HG02840 (cell line): ENCODE measurements at regions not wholly inside any gene's neighbourhood (a gene's known extent, or its start where the extent isn't known, plus 50 kb on each side); places are given as distances from the start of the nearest gene placed in this dataset.

Source experiments
- ATAC-seq: cut with Tn5 transposase; IDR thresholded peaks from one replicate; pipeline ENCODE4 v1.9.1; 2021; ENCODE audit warnings: mild to moderate bottlenecking, moderate library complexity, moderate number of reproducible peaks; ENCODE audit not compliant: unreplicated experiment, low FRiP score

DNA sequence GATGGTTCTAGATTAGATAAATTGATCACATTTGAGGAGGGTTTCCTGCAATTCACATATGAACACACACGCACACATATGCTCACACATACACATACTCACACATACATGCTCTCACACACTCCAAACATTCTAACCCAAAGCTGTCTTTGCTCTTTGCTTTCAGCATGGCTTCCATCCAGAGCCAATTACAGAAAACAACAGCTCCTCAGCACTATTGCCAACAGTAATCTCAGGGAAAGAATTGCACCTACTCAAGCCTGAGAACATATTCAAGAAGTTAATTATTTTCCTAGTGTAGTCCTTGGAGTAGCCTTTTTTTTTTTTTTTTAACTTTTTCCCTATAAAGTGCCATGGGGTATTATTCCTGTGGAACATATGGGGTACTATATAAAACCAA lies 246.9 kb upstream of the PARD3B start:
- no peak for ATAC-seq

DNA sequence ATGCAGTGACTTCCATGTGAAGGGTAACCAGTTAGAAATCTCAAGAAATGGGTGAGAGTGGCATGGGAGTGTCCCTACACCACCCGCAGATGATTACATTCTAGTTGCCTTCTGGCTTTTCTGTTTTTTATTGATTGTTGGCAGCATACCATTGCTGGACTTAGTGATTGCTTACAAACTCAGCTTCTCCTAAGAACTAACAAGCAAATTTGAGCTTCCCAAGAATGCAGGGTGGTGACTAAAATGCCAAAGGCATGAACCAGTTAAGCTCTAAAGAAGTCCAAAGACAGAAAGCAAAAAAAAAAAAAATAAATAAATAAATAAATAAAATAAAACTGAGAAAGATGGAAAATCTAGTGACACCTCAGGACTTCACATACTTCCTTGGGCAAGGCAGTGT lies 245.5 kb upstream of the PARD3B start:
- no peak for ATAC-seq

DNA sequence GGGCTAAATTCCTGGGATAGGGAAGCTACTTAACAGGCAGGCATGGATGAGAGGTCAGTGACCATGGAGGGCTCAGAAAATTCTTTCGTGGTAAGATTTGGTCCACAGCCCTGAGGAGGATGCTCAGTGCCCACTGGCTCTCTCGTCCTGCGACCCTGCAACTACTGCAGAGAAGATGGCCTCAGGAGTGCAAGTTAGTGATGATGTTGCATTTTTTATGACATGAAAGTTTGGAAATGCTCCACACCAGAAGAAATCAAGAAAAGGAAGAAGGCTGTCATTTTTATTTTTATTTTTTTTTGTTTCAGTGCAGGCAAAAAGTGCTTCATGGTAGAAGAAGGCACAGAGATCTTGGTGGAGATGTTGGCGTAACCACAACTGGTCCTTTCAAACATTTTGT lies 238.6 kb upstream of the PARD3B start:
- no peak for ATAC-seq

DNA sequence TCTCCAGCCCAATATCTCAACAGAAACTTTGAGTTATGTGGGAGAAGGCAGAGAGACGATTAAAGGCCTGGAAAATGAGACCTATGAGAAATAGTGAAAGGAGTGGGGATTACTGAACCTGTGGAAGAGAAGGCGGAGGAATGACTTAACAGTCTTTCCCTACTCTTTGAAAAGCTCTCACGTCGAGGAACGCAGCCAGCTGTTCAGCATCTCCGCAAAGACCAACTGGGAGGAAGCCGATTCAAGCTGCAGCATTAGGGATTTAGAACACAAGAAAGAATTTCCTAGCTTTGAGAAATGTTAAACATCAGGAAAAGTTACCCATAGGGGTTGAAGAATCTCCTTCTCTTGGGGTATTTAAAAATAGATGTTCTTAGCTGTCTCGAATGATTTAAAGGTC lies 233.2 kb upstream of the PARD3B start:
- ATAC-seq: no peak

DNA sequence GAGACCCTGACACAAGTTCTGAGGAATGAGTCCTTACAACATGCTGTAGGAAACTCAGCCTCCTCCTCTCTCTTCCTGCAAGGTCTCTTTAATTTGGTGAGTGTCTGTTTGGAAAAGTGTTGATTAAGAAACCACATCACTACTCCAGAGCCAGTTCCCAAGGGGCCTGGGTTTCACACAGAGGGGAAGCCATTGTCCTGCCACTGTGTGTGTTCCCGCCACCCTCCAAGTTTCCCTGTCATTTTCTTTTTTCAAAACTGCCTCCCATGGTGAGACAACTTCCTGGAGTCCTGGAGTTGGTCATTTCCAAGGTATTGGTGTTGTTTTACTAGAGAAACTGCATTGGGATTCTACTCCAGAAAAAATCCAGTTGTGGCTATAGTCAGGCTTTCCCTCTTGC lies 232.0 kb upstream of the PARD3B start:
- no peak for ATAC-seq

DNA sequence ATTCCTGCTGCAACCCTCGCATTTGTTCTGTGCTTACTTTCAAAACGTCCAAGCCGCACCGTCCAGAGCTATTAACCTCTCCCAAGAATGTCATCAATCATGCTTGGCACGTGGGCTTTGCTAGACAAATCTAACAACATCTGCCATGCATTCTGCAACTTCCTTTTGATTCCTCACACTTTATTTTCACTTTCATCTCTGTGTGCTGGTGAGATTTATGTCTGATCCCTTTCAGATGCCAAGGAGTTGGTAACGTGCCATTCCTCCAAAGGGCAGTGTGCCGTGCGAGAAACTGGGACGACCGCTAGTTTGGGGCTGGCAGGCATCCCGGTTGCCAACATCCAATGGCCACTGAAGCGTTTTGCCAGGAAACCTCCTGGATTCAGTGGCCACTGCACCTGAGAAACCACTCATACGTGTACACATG lies 230.0 kb upstream of the PARD3B start:
- ATAC-seq: no peak

DNA sequence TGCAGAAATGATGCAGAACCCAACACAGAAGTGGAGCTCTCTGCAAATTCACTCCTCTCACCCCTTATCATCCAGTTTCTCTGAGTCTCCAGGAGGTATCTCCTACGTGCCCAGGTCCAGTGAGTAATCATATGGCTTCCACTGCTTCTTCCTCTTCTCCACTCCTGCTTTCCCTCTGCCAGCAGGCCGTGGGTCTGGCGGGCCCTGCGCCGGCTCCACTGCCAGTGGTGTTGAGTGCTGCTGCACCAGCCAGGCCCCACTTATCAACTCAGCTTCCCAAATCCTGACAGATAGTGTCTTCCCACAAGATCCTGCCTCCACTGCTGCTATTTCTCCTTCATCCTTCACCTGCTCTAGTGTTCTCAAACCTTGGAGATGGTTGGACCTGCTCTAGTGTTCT lies 227.6 kb upstream of the PARD3B start:
- ATAC-seq: no peak

DNA sequence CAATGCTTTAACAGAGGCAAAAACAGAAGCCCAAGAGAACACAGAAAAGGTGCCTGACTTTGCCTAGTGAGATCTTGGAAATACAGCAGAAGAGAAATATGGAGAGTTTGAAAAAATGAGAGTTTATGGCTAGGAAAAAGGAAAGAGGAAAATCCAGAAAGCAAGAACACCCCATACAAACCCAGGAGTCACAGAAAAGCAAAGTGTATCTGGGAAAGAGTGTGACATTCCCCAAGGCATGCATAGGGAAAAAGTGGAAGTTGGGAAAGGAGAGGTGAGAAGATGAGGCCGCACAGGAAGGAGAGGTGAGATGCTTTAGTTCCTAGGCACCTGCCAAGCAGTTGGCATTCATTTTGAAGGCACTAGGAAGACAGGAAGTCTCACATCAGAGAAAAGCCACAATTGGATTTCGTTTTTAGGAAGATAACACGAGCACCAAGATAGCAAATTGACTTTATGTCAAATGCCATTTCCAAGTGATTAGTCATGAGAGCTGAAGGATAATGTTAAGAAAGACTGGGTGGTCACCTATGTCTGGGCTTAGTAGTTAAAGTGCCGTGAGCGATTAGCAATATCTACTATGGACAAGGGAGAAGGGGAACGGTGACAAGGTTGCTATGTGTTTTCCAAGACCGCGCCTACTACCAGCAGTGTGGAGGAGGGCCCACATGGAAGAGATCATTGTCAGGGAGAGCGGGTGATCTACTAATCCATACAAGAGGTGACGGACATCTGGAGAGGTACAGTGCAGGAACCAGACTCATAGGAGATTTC lies 224.1 kb upstream of the PARD3B start:
- no peak for ATAC-seq

DNA sequence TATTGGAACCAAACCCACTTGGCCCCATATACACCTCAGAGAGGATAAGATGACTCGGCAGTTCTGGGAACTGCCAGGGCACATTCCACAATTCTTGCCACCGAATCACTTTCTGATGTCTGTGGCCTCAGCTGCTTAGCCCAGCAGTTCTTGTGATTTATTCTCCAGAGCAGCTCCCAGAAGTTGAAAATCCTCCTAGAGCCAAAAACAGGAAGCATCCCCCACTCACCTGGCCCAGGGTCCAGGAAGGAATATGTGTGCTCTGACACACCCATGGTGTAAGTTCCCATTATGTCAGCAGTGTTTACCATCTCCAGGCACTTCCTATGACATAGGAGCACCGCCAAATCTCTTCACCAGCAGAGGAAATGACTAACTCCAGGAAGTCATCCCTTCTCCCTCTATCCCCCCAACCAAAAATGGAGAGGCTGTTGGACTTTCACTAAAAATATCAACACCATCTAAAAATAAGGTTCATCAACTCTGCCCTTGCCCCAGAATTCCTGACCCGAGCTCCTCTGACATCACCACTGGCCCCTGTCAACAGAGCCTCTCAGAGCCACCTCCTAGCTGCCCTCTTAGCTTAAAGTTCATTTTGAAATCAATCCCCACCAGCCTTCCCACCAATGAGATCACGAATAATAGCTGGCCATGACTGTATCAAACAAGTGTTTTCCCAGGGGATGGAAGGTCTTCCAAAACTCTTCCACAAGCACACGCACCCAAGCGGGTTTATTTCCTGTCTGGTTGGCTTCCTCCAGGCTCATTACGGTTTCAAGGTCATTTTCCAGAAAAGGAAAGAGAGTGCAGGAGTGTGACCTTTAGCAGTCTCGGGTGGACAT lies 223.1 kb upstream of the PARD3B start:
- ATAC-seq: no peak

DNA sequence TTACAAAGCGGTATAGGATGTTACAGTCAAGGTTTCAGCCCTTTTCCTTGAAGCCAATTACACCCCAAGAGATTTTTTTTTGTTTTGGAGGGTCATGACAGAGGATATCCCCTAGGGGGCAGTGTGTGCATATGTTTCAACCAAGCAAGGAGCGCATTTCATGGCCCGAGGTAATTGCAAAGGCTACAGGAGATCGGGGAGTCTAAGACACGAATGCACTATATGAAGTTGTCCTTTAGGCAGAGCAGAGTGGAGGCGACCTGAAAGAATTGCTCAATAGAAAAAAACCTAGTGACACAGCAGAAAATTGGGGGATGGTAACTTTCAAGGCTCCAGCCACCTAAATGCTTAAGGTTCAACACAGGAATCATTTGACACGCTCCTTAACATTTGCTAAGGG lies 219.8 kb upstream of the PARD3B start:
- no peak for ATAC-seq

DNA sequence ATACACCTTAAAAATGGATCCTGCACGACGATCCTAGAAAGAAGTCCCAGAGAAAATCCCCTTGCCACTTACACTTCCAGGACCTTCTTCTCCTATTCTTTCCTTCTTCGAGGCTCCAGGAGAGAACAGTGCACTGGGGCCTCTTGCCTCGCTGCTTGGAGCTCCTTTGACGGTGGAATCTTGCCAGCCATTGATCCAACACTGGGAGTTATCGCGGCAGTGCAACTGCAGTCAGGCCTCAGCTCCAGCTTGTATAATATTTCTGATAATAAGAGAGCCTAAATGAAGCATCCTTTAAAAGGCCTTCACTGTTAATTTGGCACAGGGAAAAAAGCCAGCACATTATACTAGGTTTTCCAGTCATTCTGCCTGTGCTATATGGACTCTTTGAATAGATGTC lies 216.9 kb upstream of the PARD3B start:
- ATAC-seq: no peak

DNA sequence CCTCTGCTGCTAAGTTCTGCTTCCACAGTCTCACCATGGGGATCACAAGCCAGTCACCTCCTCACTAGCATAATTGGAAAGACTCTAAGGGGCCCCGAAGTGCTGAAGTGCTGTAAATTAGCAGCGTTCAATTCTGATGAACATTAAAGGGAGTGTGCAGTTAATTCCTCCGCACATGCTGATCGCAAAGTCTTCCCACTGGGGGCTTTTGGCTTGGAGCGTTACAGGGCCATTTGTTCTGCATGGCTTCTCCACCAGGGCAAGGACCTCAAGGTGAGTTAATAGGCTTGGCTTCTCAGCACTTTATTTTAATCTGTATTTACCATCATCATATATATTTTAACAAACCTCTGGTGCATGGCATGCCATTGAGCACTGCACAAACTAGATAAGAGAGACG lies 216.3 kb upstream of the PARD3B start:
- no peak for ATAC-seq

DNA sequence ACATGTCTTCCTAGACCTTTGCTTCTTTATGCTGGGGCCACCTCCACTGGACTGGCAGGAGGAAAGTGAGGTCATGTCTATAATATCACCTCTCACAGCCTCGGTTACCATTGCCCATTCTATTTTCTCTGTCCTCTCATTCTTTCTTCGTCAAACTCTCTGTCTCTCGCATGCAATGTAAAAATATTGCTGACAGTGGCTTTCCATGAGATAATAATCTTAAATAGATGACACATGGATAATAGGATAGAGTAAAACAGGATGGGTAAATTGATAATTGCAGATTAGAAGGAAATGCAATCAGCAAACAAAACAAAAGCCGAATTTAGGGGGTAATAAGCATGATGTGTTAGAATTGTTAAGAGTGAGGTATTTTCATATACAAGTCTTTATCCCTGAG lies 215.7 kb upstream of the PARD3B start:
- ATAC-seq: no peak

DNA sequence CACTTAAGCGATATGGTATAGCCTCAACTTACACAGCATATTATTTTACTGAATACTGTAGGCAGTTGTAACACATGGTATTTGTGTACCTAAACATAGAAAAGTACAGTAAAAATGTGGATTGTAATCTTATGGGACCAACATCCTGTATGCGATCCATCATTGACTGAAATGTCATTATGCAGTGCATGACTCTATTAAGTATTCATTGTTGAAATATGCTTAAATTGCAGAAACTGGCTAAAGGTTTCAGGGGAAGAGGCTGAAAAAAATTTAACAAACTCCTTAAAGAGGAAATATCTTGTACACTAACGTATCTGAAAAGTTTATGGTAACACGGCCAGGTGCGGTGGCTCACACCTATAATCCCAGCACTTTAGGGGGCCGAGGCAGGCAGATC lies 214.1 kb upstream of the PARD3B start:
- ATAC-seq: no peak

DNA sequence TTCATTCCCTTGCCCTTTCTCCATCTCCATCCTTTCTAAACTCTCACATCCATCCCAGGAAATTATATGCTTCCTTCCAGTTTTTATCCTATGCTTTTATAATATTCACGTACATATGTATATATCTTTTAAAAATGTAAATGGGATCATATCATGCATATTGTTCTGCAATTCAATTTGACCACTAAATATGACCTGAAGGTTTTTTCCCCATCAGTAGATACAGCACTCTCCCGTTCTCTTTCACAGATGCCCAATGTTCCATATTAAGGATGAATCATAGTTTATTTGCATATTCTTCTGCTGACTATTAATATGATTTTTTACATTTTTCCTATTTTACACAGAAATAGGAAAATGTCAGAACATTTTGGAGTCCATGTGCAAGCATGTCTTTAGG lies 213.3 kb upstream of the PARD3B start:
- ATAC-seq: no peak

DNA sequence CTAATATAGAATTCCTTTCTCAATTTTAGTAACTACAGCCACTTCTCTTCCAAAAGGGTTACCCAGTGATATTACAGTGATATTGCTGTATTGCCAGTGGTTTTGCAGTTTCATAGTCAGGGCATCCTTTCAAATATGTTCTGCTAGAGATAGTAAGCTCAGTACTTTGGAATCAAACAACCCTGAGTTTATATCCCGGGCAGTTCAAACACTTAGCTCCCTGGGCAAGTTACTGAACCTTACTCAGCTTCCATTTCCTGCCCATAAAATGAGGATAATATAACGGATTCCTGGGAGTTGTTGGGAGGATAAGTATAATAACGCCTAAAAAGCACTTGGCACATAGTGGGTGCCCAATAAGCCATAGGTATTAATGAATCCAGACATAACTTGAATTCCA lies 212.6 kb upstream of the PARD3B start:
- ATAC-seq: no peak

DNA sequence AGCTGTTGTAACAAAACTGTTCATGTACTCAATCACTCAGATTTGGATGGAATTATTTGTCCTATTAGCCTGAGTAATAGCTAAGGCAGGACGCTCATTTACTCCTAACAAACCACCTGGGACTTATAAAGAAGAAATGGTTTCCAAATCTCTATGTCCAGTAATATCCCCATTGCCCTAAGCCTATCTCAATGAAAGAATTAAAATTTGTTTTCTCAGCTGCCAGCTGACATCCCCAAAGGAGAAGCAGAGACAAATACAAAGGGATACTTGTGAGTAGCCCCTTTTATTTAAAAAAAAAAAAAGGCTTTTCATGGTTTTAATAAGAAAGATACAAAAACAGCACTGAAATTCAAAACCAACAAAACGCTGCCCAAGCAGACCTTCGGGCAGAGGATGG lies 211.4 kb upstream of the PARD3B start:
- ATAC-seq: no peak

DNA sequence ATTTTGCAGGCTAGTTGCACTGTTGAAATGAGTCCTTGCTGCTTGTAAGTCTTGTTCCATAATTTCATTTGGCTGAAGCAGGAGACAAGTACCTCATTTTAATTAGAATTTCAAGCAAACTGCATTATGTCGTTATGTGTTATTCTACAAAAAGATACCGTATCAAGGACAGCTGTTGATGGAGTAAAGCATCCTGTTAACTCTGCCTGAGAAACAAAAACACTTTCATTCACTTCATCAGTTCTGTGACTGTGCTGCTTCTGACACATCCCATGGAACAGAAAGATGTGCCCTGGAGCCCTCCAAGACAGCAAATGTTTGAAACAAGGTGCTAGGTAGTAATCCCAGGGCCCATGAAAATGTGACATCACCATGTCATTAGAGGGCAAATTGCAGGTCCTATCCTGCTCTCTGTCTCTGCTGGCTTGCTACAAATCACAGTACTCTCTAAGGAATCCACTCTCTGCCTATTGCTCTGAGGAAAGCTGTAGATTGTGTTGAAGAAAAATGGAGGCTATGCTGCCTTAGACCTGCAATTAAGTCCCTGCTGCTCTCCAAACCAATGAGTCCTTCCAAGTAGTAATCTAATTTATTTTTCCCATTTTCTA lies 209.7 kb upstream of the PARD3B start:
- no peak for ATAC-seq

DNA sequence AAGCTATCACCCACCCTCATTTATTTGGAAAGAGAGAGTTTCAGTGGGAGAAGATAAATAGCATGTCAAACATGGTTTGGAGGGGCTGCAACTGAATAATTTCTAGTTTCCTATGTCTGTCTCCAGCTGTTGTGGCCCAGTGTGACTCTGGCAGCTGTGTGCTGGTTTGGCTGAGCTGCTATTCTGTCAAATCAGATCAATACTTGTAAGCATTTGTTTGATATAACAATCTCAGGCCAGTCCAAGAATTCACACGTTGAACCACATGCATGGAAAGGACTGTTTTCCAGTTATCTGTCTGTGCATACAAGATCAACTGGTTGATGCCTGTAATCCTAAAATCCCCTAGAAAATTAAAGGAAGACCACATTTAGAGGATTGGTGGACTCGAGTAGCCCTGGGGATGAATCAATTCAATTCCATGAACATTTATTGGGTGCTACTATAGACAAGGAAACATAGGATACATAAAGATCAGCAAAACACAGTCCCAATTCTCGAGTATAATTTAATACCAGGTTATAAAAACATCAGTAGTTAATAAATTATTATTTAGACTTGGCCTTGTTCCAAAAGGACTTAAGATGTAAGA lies 209.0 kb upstream of the PARD3B start:
- ATAC-seq: no peak

DNA sequence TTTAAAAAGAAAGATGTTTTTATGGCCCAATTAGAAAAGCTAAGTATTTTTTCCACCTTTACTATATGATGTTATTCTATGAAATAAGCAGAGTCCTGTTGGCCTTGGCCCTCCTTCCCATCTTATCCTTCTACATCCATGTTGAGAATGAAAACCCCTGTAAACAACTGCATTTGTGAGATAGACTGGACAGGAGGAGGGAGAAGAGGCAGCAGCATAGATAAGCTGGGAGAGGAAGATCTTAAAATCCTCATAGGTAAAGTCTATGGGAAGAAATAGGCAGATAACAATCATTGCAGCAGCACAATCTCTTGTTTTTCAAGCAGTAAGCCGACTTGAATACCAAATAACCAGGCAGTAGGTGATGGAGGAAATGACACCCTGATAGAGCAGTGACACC lies 207.6 kb upstream of the PARD3B start:
- ATAC-seq: no peak

DNA sequence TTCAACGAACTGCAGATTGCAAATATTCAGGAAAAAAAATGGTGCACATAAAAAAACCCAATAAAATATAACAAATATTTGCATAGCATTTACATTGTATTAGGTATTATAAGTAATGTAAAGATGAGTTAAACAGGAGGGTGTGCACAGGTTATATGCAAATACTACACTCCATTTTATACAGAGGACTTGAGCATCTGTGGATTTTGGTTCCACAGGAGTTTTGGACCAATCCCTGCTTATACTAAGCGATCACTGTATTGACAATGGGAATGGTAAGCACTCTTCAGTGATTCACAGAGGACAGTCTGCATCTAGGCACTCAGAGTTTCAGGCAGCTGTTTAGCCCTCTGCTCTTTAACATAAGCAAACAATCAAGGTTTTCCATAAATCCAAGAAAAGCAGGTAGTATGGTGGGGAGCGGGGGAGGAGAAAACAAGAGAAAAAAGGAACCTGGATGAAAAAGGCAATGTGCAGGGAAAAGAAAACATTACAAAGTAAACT lies 206.0 kb upstream of the PARD3B start:
- ATAC-seq: no peak
